NCI-H1105 (cell line): ENCODE measurements at regions not wholly inside any gene's neighbourhood (a gene's known extent, or its start where the extent isn't known, plus 50 kb on each side); places are given as distances from the start of the nearest gene placed in this dataset.

Experiments
- DNase-seq: peaks from one replicate; lab custom pipeline; 2025; lab: John Stamatoyannopoulos, UW

GRCh38 chrX:116226665-116227484 lies 56.3 kb downstream of the AGTR2 start:
- DNase-seq = no peak

- DNase-seq = no peak
Measured at GRCh38 chrX:116230130-116230898, 59.8 kb downstream of the AGTR2 start.

GRCh38 chrX:116232833-116233232 lies 62.3 kb downstream of the AGTR2 start:
- DNase-seq = no peak

GRCh38 chrX:116236666-116237065 lies 66.1 kb downstream of the AGTR2 start:
- DNase-seq = no peak

GRCh38 chrX:116238093-116238492 lies 67.5 kb downstream of the AGTR2 start:
- no peak for DNase-seq

GRCh38 chrX:116238567-116239255 lies 68.2 kb downstream of the AGTR2 start:
- DNase-seq = no peak

- peak; percentile 80 for DNase-seq
Measured at GRCh38 chrX:116239944-116240840, 69.6 kb downstream of the AGTR2 start.

GRCh38 chrX:116241001-116241400 lies 70.5 kb downstream of the AGTR2 start:
- no peak for DNase-seq

GRCh38 chrX:116243039-116243438 lies 72.5 kb downstream of the AGTR2 start:
- no peak for DNase-seq

- DNase-seq = no peak
Measured at GRCh38 chrX:116246261-116246660, 75.7 kb downstream of the AGTR2 start.

- no peak for DNase-seq
Measured at GRCh38 chrX:116267511-116268040, 97.0 kb downstream of the AGTR2 start.

GRCh38 chrX:116272322-116272721 lies 101.8 kb downstream of the AGTR2 start:
- DNase-seq = no peak

- no peak for DNase-seq
Measured at GRCh38 chrX:116272861-116273260, 102.3 kb downstream of the AGTR2 start.

- DNase-seq = no peak
Measured at GRCh38 chrX:116276261-116276660, 105.7 kb downstream of the AGTR2 start.

GRCh38 chrX:116277351-116278225 lies 107.0 kb downstream of the AGTR2 start:
- no peak for DNase-seq

- DNase-seq = no peak
Measured at GRCh38 chrX:116278826-116279225, 108.3 kb downstream of the AGTR2 start.

GRCh38 chrX:116281106-116281505 lies 110.6 kb downstream of the AGTR2 start:
- DNase-seq = no peak

- no peak for DNase-seq
Measured at GRCh38 chrX:116282751-116283150, 112.2 kb downstream of the AGTR2 start.

- DNase-seq = no peak
Measured at GRCh38 chrX:116284400-116284799, 113.9 kb downstream of the AGTR2 start.

GRCh38 chrX:116285501-116285900 lies 115.0 kb downstream of the AGTR2 start:
- no peak for DNase-seq
